ENCODE measurements at regions not wholly inside any gene's neighbourhood (a gene's known extent, or its start where the extent isn't known, plus 50 kb on each side); places are given as distances from the start of the nearest gene placed in this dataset.

DNA sequence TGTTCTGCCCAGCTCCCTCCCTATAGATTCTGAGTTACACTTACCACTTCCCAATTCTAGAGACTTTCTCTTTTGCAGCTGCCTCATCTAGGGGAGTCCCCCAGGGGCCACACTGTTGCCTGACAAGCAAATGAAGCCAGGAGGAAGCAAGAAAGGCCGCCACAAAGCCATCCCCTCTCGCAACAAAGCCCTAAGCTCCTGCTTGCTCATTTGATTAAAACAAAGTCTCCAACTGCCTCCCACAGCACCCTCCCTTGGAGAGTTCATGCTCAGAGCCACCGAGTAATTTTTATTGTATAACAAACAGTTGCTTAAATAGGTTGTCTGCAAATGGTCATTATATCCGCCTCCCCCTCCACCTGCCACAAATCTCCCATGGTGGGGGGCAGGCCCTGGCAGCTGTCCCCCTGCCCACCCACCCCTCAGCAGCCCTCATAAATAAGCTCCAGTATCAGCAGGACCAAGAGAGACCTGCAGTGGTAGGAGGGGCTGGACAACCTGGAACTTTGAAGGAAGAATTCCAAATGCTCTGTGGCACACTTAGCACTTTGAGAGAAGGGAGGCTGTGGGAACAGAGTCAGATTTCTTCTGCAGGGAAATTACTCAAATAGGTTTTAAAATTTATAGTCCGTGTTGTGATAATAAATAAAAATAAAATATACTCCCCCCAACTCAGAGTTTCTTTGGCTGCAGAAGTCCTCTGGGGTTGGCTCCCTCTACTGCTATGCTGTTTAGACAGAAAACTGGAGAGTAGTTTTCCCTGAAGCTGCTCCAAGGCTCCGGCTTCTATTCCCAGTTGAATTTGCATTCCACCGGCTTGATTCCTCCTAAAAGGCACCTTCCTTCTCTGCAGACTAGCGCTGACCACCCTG, 237.5 kb downstream of the TTLL7 start:
- Histone ChIP-seq H3K4me3 (ENCODE audit: low read length) (peak overlapping the region; percentile 52), H3K4me1 (ENCODE audit: control insufficient read depth, low read length) (peaks cover 69% of the 10 kb centered on the region), H3K79me2 (ENCODE audit: control insufficient read depth, low read length) (no peaks in the 10 kb centered on the region), H3K4me2 (ENCODE audit: low read length) (peak overlapping the region; percentile 64), H4K20me1 (ENCODE audit: control insufficient read depth, insufficient read depth, low read depth, low read length) (no peaks in the 10 kb centered on the region), H3K27me3 (ENCODE audit: control insufficient read depth, low read length) (no peaks in the 10 kb centered on the region), H3K9me3 (ENCODE audit: control insufficient read depth, insufficient read depth, low read length) (no peaks in the 10 kb centered on the region), H3K9me2 (replicated peaks; ENCODE audit: control insufficient read depth, low read length) (no peaks in the 10 kb centered on the region), H3K36me3 (ENCODE audit: control insufficient read depth, low read length) (no peaks in the 10 kb centered on the region), H3K27ac (ENCODE audit: low read depth, low read length) (peak overlapping the region; percentile 82), H3F3A (ENCODE audit: control insufficient read depth, insufficient read depth) (no peaks in the 10 kb centered on the region)
- TF ChIP-seq EZH2phosphoT487 (IDR thresholded peaks at IDR 0.05; ENCODE audit: borderline replicate concordance, low read length): no peak
- TF ChIP-seq, protein P1, sequence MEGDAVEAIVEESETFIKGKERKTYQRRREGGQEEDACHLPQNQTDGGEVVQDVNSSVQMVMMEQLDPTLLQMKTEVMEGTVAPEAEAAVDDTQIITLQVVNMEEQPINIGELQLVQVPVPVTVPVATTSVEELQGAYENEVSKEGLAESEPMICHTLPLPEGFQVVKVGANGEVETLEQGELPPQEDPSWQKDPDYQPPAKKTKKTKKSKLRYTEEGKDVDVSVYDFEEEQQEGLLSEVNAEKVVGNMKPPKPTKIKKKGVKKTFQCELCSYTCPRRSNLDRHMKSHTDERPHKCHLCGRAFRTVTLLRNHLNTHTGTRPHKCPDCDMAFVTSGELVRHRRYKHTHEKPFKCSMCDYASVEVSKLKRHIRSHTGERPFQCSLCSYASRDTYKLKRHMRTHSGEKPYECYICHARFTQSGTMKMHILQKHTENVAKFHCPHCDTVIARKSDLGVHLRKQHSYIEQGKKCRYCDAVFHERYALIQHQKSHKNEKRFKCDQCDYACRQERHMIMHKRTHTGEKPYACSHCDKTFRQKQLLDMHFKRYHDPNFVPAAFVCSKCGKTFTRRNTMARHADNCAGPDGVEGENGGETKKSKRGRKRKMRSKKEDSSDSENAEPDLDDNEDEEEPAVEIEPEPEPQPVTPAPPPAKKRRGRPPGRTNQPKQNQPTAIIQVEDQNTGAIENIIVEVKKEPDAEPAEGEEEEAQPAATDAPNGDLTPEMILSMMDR (IDR thresholded peaks at IDR 0.05; ENCODE audit: low read depth, low read length, poor library complexity, severe bottlenecking): no peak

DNA sequence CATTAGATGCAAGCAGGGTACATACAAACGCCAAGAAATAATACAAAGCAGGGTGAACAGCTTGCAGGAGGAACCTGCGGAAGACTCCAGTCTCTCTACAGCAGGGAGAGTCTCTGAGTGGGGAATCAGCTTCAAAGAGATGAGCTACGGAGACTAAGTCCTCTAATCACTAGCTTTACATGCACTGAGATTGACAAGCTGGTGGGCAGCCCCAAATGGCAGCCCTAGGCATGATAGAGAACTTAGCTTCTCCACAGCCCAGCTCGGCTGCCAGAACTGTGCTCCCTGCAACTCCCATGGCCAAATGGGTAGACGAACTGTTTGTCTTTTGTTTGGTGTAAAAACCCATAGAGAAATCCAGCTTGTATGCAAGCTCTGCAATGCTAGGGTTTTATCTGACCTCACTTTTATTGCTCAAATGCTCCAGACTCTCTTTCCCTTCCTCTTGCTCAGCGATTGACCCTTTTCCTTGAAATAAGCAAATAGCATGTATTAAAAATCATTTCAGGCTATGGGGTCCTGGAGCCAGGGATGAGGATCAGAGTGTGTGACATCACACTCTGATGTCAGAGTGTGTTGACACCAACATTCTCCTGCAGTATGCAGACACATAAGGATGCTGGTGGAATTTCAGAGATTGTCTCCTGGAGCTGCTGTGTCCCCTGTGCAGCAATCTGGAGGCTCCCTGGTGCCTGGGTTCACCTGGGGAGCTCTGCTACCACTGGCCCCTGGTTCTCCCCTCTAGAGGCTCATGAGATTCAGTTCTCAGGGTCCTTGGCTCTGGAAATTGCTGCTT, 238.5 kb downstream of the TTLL7 start:
- Histone ChIP-seq H3K4me1 (ENCODE audit: control insufficient read depth, low read length) (peaks cover 60% of the 10 kb centered on the region), H3K79me2 (ENCODE audit: control insufficient read depth, low read length) (no peaks in the 10 kb centered on the region), H3F3A (ENCODE audit: control insufficient read depth, insufficient read depth) (no peaks in the 10 kb centered on the region), H3K27ac (ENCODE audit: low read depth, low read length) (peak overlapping the region; percentile 82), H3K36me3 (ENCODE audit: control insufficient read depth, low read length) (no peaks in the 10 kb centered on the region), H3K4me3 (ENCODE audit: low read length) (peak overlapping the region; percentile 52), H3K9me3 (ENCODE audit: control insufficient read depth, insufficient read depth, low read length) (no peaks in the 10 kb centered on the region), H3K4me2 (ENCODE audit: low read length) (peak overlapping the region; percentile 64), H3K27me3 (ENCODE audit: control insufficient read depth, low read length) (no peaks in the 10 kb centered on the region), H3K9me2 (replicated peaks; ENCODE audit: control insufficient read depth, low read length) (no peaks in the 10 kb centered on the region), H4K20me1 (ENCODE audit: control insufficient read depth, insufficient read depth, low read depth, low read length) (no peaks in the 10 kb centered on the region)
- TF ChIP-seq, protein P1 (IDR thresholded peaks at IDR 0.05; ENCODE audit: low read depth, low read length, poor library complexity, severe bottlenecking): no peak
- no peak for TF ChIP-seq EZH2phosphoT487 (IDR thresholded peaks at IDR 0.05; ENCODE audit: borderline replicate concordance, low read length)

DNA sequence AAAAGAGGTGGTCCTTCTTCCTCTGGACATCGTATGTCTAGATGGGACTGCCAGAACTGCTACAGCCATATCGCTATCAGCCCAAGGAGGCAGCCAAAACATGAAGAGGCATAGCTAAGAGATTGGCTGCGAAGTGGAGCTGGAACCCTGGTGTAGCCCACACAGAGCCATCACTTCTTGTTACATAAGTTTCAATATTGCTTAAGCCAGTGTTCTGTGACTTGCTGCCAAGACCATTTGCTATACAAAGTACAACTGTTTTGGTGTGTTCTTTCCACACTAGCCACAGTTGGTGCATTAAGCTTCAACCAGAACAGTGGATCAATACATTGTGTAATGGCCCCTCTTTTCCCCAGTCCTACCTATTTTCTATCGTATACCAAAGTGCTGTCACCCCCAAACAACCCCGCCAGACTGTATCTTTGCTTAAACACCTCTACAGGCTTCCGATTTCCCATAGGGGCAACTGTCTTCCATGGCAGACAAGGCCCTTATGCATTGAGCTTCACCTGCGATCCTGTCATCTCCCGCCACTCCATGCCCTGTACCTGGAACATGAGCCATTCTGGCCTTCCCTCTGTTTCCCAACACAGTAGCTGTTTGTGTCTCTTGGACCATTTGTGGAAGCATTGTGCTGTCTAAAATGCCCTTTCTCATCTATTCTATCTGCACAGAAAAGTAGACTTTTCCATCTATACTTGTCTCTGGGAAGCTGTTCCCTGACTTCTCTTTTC, 241.8 kb downstream of the TTLL7 start:
- H3K9me3 ChIP-seq (ENCODE audit: control insufficient read depth, insufficient read depth, low read length): no peaks in the 10 kb centered on the region
- H3K36me3 ChIP-seq (ENCODE audit: control insufficient read depth, low read length): no peaks in the 10 kb centered on the region
- no peak overlapping the region for H3K27ac ChIP-seq (ENCODE audit: low read depth, low read length)
- peaks cover 27% of the 10 kb centered on the region for H3K4me1 ChIP-seq (ENCODE audit: control insufficient read depth, low read length)
- H3K4me2 ChIP-seq (ENCODE audit: low read length): no peak overlapping the region
- no peak overlapping the region for H3K4me3 ChIP-seq (ENCODE audit: low read length)
- TF ChIP-seq, protein P1 (IDR thresholded peaks at IDR 0.05; ENCODE audit: low read depth, low read length, poor library complexity, severe bottlenecking): no peak
- TF ChIP-seq EZH2phosphoT487 (IDR thresholded peaks at IDR 0.05; ENCODE audit: borderline replicate concordance, low read length): no peak
- H3F3A ChIP-seq (ENCODE audit: control insufficient read depth, insufficient read depth): no peaks in the 10 kb centered on the region
- no peaks in the 10 kb centered on the region for H3K9me2 ChIP-seq (replicated peaks; ENCODE audit: control insufficient read depth, low read length)
- H3K79me2 ChIP-seq (ENCODE audit: control insufficient read depth, low read length): no peaks in the 10 kb centered on the region
- H4K20me1 ChIP-seq (ENCODE audit: control insufficient read depth, insufficient read depth, low read depth, low read length): no peaks in the 10 kb centered on the region
- H3K27me3 ChIP-seq (ENCODE audit: control insufficient read depth, low read length): no peaks in the 10 kb centered on the region
